ENCODE measurements at regions not wholly inside any gene's neighbourhood (a gene's known extent, or its start where the extent isn't known, plus 50 kb on each side); places are given as distances from the start of the nearest gene placed in this dataset.
A peak's percentile ranks its signal among the peaks of the same experiment; 100 is the strongest.

DNA sequence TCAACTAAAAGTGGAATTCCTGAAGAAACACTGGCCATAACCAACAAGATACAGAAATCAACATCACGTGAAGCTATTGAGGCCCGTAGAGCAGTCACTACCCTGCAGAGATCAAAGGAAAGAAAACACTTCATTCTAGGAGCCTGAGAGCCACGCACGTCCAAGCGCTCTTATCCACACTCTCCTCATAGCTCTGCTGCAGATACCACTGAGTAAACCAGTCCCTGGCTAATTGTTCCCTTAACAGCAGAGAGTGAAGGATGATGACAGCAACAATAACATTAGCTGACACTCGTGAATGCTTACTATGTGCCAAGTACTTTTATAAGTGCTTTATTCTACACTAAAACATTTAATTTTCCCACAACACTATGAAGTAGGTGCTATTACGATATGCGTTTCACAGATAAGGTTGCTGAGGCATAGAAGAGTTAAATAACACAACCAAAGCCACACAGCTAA lies 271.0 kb upstream of the GADL1 start:
- H3K36me3 ChIP-seq (ENCODE audit: control insufficient read depth in 2 of 2, extremely low read depth in 1 of 2, insufficient read depth in 2 of 2, low read length in 2 of 2) = no peaks in the 10 kb centered on the region
- peak overlapping the region in 1 of 3 experiments; percentile 21 for H3K4me3 ChIP-seq (replicated peaks in 1 of 3; ENCODE audit: insufficient read depth in 1 of 3, low read depth in 1 of 3, low read length in 3 of 3)
- H3K9me1 ChIP-seq (replicated peaks; ENCODE audit: control insufficient read depth, extremely low read depth, insufficient read depth, low read length) = no peaks in the 10 kb centered on the region
- peaks cover 32% of the 10 kb centered on the region for H3K4me1 ChIP-seq (ENCODE audit: control insufficient read depth, extremely low read depth, insufficient read depth, low read length)
- H3K9me3 ChIP-seq (replicated peaks; ENCODE audit: control insufficient read depth, insufficient read depth, low read length) = no peaks in the 10 kb centered on the region
- no peaks in the 10 kb centered on the region for H4K20me1 ChIP-seq (replicated peaks; ENCODE audit: control insufficient read depth, extremely low read depth, insufficient read depth, low read length)
- dilution Hi-C loops (cut with MboI; ENCODE audit: extremely low pct_ligation_motif_present, low sequenced_read_pairs) (no loop called here), intact Hi-C loops (cut with micrococcal nuclease) (no loop called here)
- peak overlapping the region; percentile 64 for H3K4me2 ChIP-seq (ENCODE audit: insufficient read depth, low read length)
- TF ChIP-seq POLR2AphosphoS5 (IDR thresholded peaks at IDR 0.05; ENCODE audit: insufficient read depth, low read depth, low read length) = peak; percentile 32
- TF ChIP-seq GATA2 (IDR thresholded peaks at IDR 0.05; ENCODE audit: insufficient read depth, insufficient read length, low read depth, low read length) = no peak
- TF ChIP-seq JUN (IDR thresholded peaks at IDR 0.05; ENCODE audit: borderline replicate concordance, insufficient read depth, insufficient read length, low read depth) = no peak
- H3K27ac ChIP-seq (ENCODE audit: insufficient read depth, low read depth, low read length) = peak overlapping the region; percentile 87
- CTCF ChIA-PET = interaction anchor here (0.6 to 2.7 kb wide), 6 partner anchors 31 to 1425 kb away, joined by 3 to 12 read pairs (median 4); partner anchors contain the start of gene STT3B
- POLR2A ChIA-PET = interaction anchor here (1.5 to 1.7 kb wide), 2 partner anchors 88 to 367 kb away, joined by 4 to 7 read pairs; partner anchors contain the start of gene STT3B
- peak overlapping the region; percentile 65 for H3K9ac ChIP-seq (replicated peaks; ENCODE audit: extremely low read depth, insufficient read depth, low read length)
- H3K79me2 ChIP-seq (ENCODE audit: control insufficient read depth, insufficient read depth, low read length) = no peaks in the 10 kb centered on the region
- peak; percentile 86 for FAIRE-seq
- no TSS peak for BruUV-seq (replicated peaks)
- no peaks in the 10 kb centered on the region for H3K27me3 ChIP-seq (ENCODE audit: control insufficient read depth in 2 of 2, insufficient read depth in 2 of 2, low read length in 2 of 2)
- peak overlapping the region; percentile 27 for H2AFZ ChIP-seq (ENCODE audit: low read depth, low read length)
- DNase-seq (ENCODE audit: low read depth, low spot score) = peak; percentile 90

DNA sequence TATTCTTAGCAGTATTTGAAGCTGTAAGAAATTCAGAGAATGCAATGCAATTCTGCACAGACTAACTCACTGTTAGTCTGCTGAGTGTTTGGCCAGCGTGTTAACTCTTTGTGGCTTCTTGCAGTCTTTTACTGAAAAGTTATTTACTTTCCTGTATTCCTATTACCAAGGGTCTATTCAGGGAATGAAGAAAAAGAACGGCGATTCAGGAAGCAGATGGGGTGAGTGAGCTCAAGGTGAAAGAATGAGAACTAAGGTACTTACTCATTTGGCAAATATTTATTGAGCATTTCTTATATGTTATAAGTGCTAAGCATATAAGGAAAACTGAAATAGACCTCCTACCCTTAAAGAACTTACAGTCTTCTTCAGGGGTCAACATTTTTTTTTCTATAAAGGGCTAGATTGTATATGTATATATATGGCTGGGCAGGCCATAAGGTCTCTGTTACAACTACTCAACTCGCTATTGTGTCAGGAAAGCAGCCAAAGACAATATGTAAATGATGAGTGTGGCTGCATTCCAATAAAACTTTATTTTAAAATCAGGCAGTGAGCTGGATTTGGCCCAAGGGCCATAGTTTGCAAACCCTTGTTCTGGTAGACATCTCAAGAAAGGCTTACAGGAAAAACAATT lies 271.9 kb upstream of the GADL1 start:
- intact Hi-C loops (cut with micrococcal nuclease) (loop anchor here (1.0 to 2.0 kb wide), 4 partner anchors 73 to 366 kb away; partner anchors contain the start of gene STT3B), dilution Hi-C loops (cut with MboI; ENCODE audit: extremely low pct_ligation_motif_present, low sequenced_read_pairs) (no loop called here)
- POLR2A ChIA-PET = interaction anchor here (0.6 to 1.7 kb wide), 3 partner anchors 89 to 366 kb away, joined by 3 to 7 read pairs (median 4); partner anchors contain the start of gene STT3B
- Histone ChIP-seq H3K36me3 (ENCODE audit: control insufficient read depth in 2 of 2, extremely low read depth in 1 of 2, insufficient read depth in 2 of 2, low read length in 2 of 2) (no peaks in the 10 kb centered on the region), H3K4me1 (ENCODE audit: control insufficient read depth, extremely low read depth, insufficient read depth, low read length) (peaks cover 32% of the 10 kb centered on the region), H3K9ac (replicated peaks; ENCODE audit: extremely low read depth, insufficient read depth, low read length) (peak overlapping the region; percentile 65), H3K4me3 (replicated peaks in 1 of 3; ENCODE audit: insufficient read depth in 1 of 3, low read depth in 1 of 3, low read length in 3 of 3) (peak overlapping the region in 1 of 3 experiments; percentile 19), H2AFZ (ENCODE audit: low read depth, low read length) (peak overlapping the region; percentile 32), H3K9me3 (replicated peaks; ENCODE audit: control insufficient read depth, insufficient read depth, low read length) (no peaks in the 10 kb centered on the region), H4K20me1 (replicated peaks; ENCODE audit: control insufficient read depth, extremely low read depth, insufficient read depth, low read length) (no peaks in the 10 kb centered on the region), H3K27me3 (ENCODE audit: control insufficient read depth in 2 of 2, insufficient read depth in 2 of 2, low read length in 2 of 2) (no peaks in the 10 kb centered on the region), H3K27ac (ENCODE audit: insufficient read depth, low read depth, low read length) (peak overlapping the region; percentile 87), H3K9me1 (replicated peaks; ENCODE audit: control insufficient read depth, extremely low read depth, insufficient read depth, low read length) (no peaks in the 10 kb centered on the region), H3K4me2 (ENCODE audit: insufficient read depth, low read length) (peak overlapping the region; percentile 64), H3K79me2 (ENCODE audit: control insufficient read depth, insufficient read depth, low read length) (no peaks in the 10 kb centered on the region)
- DNase-seq (ENCODE audit: low read depth, low spot score) (peak; percentile 91), FAIRE-seq (peak; percentile 77)
- peak; percentile 83 for TF ChIP-seq JUN (IDR thresholded peaks at IDR 0.05; ENCODE audit: borderline replicate concordance, insufficient read depth, insufficient read length, low read depth)
- TF ChIP-seq POLR2A (IDR thresholded peaks at IDR 0.05; ENCODE audit: low read depth, low read length) = peak; percentile 17
- peak; percentile 60 for TF ChIP-seq FOS (IDR thresholded peaks at IDR 0.05; ENCODE audit: borderline replicate concordance, insufficient read depth, low read length)
- TF ChIP-seq EZH2 (IDR thresholded peaks at IDR 0.05; ENCODE audit: borderline replicate concordance, low read depth, low read length, severe bottlenecking) = no peak
- TF ChIP-seq, protein P1, sequence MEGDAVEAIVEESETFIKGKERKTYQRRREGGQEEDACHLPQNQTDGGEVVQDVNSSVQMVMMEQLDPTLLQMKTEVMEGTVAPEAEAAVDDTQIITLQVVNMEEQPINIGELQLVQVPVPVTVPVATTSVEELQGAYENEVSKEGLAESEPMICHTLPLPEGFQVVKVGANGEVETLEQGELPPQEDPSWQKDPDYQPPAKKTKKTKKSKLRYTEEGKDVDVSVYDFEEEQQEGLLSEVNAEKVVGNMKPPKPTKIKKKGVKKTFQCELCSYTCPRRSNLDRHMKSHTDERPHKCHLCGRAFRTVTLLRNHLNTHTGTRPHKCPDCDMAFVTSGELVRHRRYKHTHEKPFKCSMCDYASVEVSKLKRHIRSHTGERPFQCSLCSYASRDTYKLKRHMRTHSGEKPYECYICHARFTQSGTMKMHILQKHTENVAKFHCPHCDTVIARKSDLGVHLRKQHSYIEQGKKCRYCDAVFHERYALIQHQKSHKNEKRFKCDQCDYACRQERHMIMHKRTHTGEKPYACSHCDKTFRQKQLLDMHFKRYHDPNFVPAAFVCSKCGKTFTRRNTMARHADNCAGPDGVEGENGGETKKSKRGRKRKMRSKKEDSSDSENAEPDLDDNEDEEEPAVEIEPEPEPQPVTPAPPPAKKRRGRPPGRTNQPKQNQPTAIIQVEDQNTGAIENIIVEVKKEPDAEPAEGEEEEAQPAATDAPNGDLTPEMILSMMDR (IDR thresholded peaks at IDR 0.05; ENCODE audit: extremely low read depth in 1 of 2, insufficient read depth in 1 of 2, low read depth in 1 of 2, low read length in 2 of 2) = no peak
- TF ChIP-seq GATA2 (IDR thresholded peaks at IDR 0.05; ENCODE audit: insufficient read depth, insufficient read length, low read depth, low read length) = peak; percentile 28
- TF ChIP-seq, protein P2, sequence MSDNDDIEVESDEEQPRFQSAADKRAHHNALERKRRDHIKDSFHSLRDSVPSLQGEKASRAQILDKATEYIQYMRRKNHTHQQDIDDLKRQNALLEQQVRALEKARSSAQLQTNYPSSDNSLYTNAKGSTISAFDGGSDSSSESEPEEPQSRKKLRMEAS (IDR thresholded peaks at IDR 0.05; ENCODE audit: insufficient read depth, insufficient read length) = no peak
- peak; percentile 39 for TF ChIP-seq POLR2AphosphoS5 (IDR thresholded peaks at IDR 0.05; ENCODE audit: insufficient read depth, low read depth, low read length)
- no peak for TF ChIP-seq MYC (IDR thresholded peaks at IDR 0.05; ENCODE audit: low read depth, low read length)
- BruUV-seq (replicated peaks) = no TSS peak
- CTCF ChIA-PET = interaction anchor here (1.4 to 2.7 kb wide), 5 partner anchors 32 to 398 kb away, joined by 3 to 12 read pairs (median 4); partner anchors contain the start of gene STT3B

Data from endothelial cell of umbilical vein (primary cell).